Caco-2 (cell line): ENCODE measurements at regions not wholly inside any gene's neighbourhood (a gene's known extent, or its start where the extent isn't known, plus 50 kb on each side); places are given as distances from the start of the nearest gene placed in this dataset.

Source experiments
- BruUV-seq: library from RNA; stranded (reverse); fragments of 400-500 nt; replicated peaks from 2 replicates; lab custom pipeline; 2021; lab: Mats Ljungman, UMichigan
- CTCF ChIA-PET: fragments of 300-600 bp; sonication (Branson Sonifier 250); formaldehyde crosslinking; loops from one replicate; lab custom pipeline; 2022; ENCODE audit warnings: antibody characterized with exemption; lab: Charles Lee
- POLR2A ChIA-PET: fragments of 300-600 bp; sonication (Branson Sonifier 250); formaldehyde crosslinking; loops from one replicate; lab custom pipeline; 2022; ENCODE audit warnings: antibody characterized with exemption; lab: Charles Lee
- DNase-seq, 2 experiments: peaks; one replicate each; pipeline versions ENCODE4 v3.0.0 to v3.0.0-alpha.2; 2020 to 2022
- H3K27me3 ChIP-seq: replicated peaks from 2 replicates; pipeline ENCODE4 v1.6.0; 2011; ENCODE audit warnings: low read length; ENCODE audit not compliant: control insufficient read depth, insufficient read depth
- H3K36me3 ChIP-seq: 2 replicates; pipeline ENCODE4 v1.5.1; 2011; ENCODE audit warnings: low read length; ENCODE audit not compliant: control insufficient read depth, insufficient read depth
- H3K4me1 ChIP-seq: fragments of 250-450 bp; sonication (Bioruptor Pico); 2 replicates; pipeline ENCODE4 v1.5.1; 2020; ENCODE audit warnings: mild to moderate bottlenecking
- H3K4me3 ChIP-seq: 2 replicates; pipeline ENCODE4 v1.5.1; 2011; ENCODE audit warnings: low read depth, mild to moderate bottlenecking, control low read depth, low read length
- H3K9me3 ChIP-seq: fragments of 250-450 bp; sonication (Bioruptor Pico); 2 replicates; pipeline ENCODE4 v1.5.1; 2020; ENCODE audit warnings: mild to moderate bottlenecking, moderate library complexity
- H3K27ac Mint-ChIP-seq: one replicate; pipeline ENCODE4 v1.8.0; 2022; ENCODE audit warnings: mixed read lengths; ENCODE audit not compliant: unreplicated experiment
- H3K27me3 Mint-ChIP-seq: one replicate; pipeline ENCODE4 v1.8.0; 2022; ENCODE audit warnings: mixed read lengths; ENCODE audit not compliant: insufficient read depth, unreplicated experiment
- H3K36me3 Mint-ChIP-seq: one replicate; pipeline ENCODE4 v1.8.0; 2022; ENCODE audit warnings: mild to moderate bottlenecking, mixed read lengths; ENCODE audit not compliant: insufficient read depth, unreplicated experiment
- H3K4me1 Mint-ChIP-seq: one replicate; pipeline ENCODE4 v1.8.0; 2022; ENCODE audit warnings: low read depth, mixed read lengths; ENCODE audit not compliant: unreplicated experiment
- H3K4me3 Mint-ChIP-seq: one replicate; pipeline ENCODE4 v1.8.0; 2022; ENCODE audit warnings: mild to moderate bottlenecking, moderate library complexity, mixed read lengths; ENCODE audit not compliant: unreplicated experiment
- H3K9me3 Mint-ChIP-seq: one replicate; pipeline ENCODE4 v1.8.0; 2022; ENCODE audit warnings: mixed read lengths; ENCODE audit not compliant: unreplicated experiment
- CTCF ChIP-seq, 2 experiments: fragments of 200-600 bp in 1 of 2; IDR thresholded peaks; 1 replicate in 1 of 2; 2 replicates in 1 of 2; pipeline versions ENCODE4 v1.5.1 to v1.8.0; 2011 to 2022; ENCODE audit warnings: antibody characterized with exemption in 1 of 2, control low read depth in 1 of 2, inconsistent platforms in 1 of 2, low read depth in 1 of 2, low read length in 1 of 2, mild to moderate bottlenecking in 1 of 2, moderate library complexity in 1 of 2; ENCODE audit not compliant: insufficient read depth in 1 of 2, severe bottlenecking in 1 of 2, unreplicated experiment in 1 of 2
- intact Hi-C: fragments of 100-400 bp; cut with micrococcal nuclease; formaldehyde crosslinking; loops from one replicate; pipeline ENCODE4 v1.10.0; 2022; ENCODE audit not compliant: unreplicated experiment

- H3K36me3 ChIP-seq, result no peaks in the 10 kb centered on the region
- Mint-ChIP-seq H3K36me3 (no peaks in the 10 kb centered on the region), H3K4me3 (no peak overlapping the region), H3K9me3 (no peaks in the 10 kb centered on the region), H3K4me1 (no peaks in the 10 kb centered on the region), H3K27me3 (no peaks in the 10 kb centered on the region), H3K27ac (no peak overlapping the region)
- no peak for DNase-seq
- no peak for TF ChIP-seq CTCF (IDR thresholded peaks at IDR 0.05; ENCODE audit: insufficient read depth in 1 of 2, low read depth in 1 of 2, low read length in 1 of 2, severe bottlenecking in 1 of 2, unreplicated experiment in 1 of 2)
- H3K27me3 ChIP-seq, result no peaks in the 10 kb centered on the region
- no peak overlapping the region for H3K4me3 ChIP-seq
- POLR2A ChIA-PET, result no interaction called here
- no TSS peak for BruUV-seq
- H3K9me3 ChIP-seq, result no peaks in the 10 kb centered on the region; the same call in 1 of the 2 replicates
- no peaks in the 10 kb centered on the region for H3K4me1 ChIP-seq
- intact Hi-C loops, result no loop called here
- CTCF ChIA-PET, result no interaction called here
Measured at GRCh38 chr5:82339792-82340191, 61.6 kb upstream of the RPS23 start.

- no peaks in the 10 kb centered on the region for H3K36me3 Mint-ChIP-seq
- H3K4me3 Mint-ChIP-seq, result no peak overlapping the region
- no peak for DNase-seq
- Histone ChIP-seq H3K27me3 (no peaks in the 10 kb centered on the region), H3K36me3 (no peaks in the 10 kb centered on the region), H3K4me1 (no peaks in the 10 kb centered on the region), H3K9me3 (no peaks in the 10 kb centered on the region; the same call in 1 of the 2 replicates), H3K4me3 (no peak overlapping the region)
- intact Hi-C loops, result no loop called here
- H3K9me3 Mint-ChIP-seq, result no peaks in the 10 kb centered on the region
- TF ChIP-seq CTCF (IDR thresholded peaks at IDR 0.05; ENCODE audit: insufficient read depth in 1 of 2, low read depth in 1 of 2, low read length in 1 of 2, severe bottlenecking in 1 of 2, unreplicated experiment in 1 of 2), result no peak
- no peaks in the 10 kb centered on the region for H3K27me3 Mint-ChIP-seq
- ChIA-PET CTCF (no interaction called here), POLR2A (no interaction called here)
- H3K27ac Mint-ChIP-seq, result no peak overlapping the region
- BruUV-seq, result no TSS peak
- H3K4me1 Mint-ChIP-seq, result no peaks in the 10 kb centered on the region
Measured at GRCh38 chr5:82338771-82339373, 60.7 kb upstream of the RPS23 start.

- no peaks in the 10 kb centered on the region for H3K9me3 Mint-ChIP-seq
- no peaks in the 10 kb centered on the region for H3K36me3 ChIP-seq
- ChIA-PET CTCF (no interaction called here), POLR2A (no interaction called here)
- no peak overlapping the region for H3K4me3 Mint-ChIP-seq
- TF ChIP-seq CTCF (IDR thresholded peaks at IDR 0.05; ENCODE audit: insufficient read depth in 1 of 2, low read depth in 1 of 2, low read length in 1 of 2, severe bottlenecking in 1 of 2, unreplicated experiment in 1 of 2), result no peak
- no peaks in the 10 kb centered on the region for H3K4me1 Mint-ChIP-seq
- BruUV-seq, result no TSS peak
- H3K9me3 ChIP-seq, result no peaks in the 10 kb centered on the region; the same call in 1 of the 2 replicates
- intact Hi-C loops, result no loop called here
- no peak for DNase-seq
- H3K36me3 Mint-ChIP-seq, result no peaks in the 10 kb centered on the region
- H3K4me3 ChIP-seq, result no peak overlapping the region
- H3K4me1 ChIP-seq, result no peaks in the 10 kb centered on the region
- H3K27ac Mint-ChIP-seq, result no peak overlapping the region
- H3K27me3 ChIP-seq, result no peaks in the 10 kb centered on the region
- no peaks in the 10 kb centered on the region for H3K27me3 Mint-ChIP-seq
Measured at GRCh38 chr5:82336959-82337351, 58.8 kb upstream of the RPS23 start.
